Chondrocyte (in vitro differentiated cells): ENCODE measurements at regions not wholly inside any gene's neighbourhood (a gene's known extent, or its start where the extent isn't known, plus 50 kb on each side); places are given as distances from the start of the nearest gene placed in this dataset.

ENCODE experiments used
- DNase-seq: peaks from one replicate; pipeline ENCODE4 v3.0.0; 2021; ENCODE audit warnings: mixed read lengths, low spot score
- H3K27ac Mint-ChIP-seq: one replicate; pipeline ENCODE4 v1.8.0; 2021; ENCODE audit warnings: mild to moderate bottlenecking, moderate library complexity, mixed read lengths; ENCODE audit not compliant: unreplicated experiment
- H3K27me3 Mint-ChIP-seq: 2 replicates; pipeline ENCODE4 v1.8.0; 2021; ENCODE audit warnings: low read depth, mixed read lengths
- H3K36me3 Mint-ChIP-seq: 2 replicates; pipeline ENCODE4 v1.8.0; 2021; ENCODE audit warnings: low read depth, mixed read lengths
- H3K4me1 Mint-ChIP-seq: 2 replicates; pipeline ENCODE4 v1.8.0; 2021; ENCODE audit warnings: low read depth, mild to moderate bottlenecking, mixed read lengths
- H3K4me3 Mint-ChIP-seq: one replicate; pipeline ENCODE4 v1.8.0; 2021; ENCODE audit warnings: mild to moderate bottlenecking, moderate library complexity, mixed read lengths; ENCODE audit not compliant: unreplicated experiment
- H3K9me3 Mint-ChIP-seq: 2 replicates; pipeline ENCODE4 v1.8.0; 2021; ENCODE audit warnings: low read depth, mixed read lengths
- TF ChIP-seq, protein P1 (sequence below): fragments of 200-600 bp; sonication (generic); IDR thresholded peaks from 2 replicates; pipeline ENCODE4 v1.5.0; 2021; ENCODE audit warnings: antibody characterized with exemption, mild to moderate bottlenecking, moderate library complexity

DNA sequence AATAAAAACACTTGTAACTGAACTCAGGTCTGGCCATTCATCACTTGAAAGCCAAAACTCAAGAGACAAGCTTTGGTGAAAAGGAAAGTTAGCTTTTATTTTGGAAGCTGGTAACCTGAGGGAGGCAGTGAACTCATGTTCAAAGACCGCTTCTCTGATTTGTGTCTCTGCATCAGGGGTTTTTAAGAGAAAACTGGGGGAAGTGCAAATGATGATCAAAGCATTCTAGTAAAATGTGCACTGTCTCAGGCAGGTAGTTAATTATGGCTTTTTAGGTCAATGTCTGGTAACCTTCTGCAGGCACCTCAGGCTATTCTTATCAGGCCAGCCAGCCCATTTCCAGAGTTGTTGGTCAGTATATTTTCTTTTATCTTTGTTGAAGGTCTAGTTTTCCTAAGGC lies 162.2 kb downstream of the SYT10 start:
- Mint-ChIP-seq H3K4me1 (no peaks in the 10 kb centered on the region), H3K9me3 (peaks cover 41% of the 10 kb centered on the region), H3K27me3 (no peaks in the 10 kb centered on the region), H3K36me3 (no peaks in the 10 kb centered on the region), H3K27ac (no peak overlapping the region), H3K4me3 (no peak overlapping the region)
- TF ChIP-seq, protein P1, sequence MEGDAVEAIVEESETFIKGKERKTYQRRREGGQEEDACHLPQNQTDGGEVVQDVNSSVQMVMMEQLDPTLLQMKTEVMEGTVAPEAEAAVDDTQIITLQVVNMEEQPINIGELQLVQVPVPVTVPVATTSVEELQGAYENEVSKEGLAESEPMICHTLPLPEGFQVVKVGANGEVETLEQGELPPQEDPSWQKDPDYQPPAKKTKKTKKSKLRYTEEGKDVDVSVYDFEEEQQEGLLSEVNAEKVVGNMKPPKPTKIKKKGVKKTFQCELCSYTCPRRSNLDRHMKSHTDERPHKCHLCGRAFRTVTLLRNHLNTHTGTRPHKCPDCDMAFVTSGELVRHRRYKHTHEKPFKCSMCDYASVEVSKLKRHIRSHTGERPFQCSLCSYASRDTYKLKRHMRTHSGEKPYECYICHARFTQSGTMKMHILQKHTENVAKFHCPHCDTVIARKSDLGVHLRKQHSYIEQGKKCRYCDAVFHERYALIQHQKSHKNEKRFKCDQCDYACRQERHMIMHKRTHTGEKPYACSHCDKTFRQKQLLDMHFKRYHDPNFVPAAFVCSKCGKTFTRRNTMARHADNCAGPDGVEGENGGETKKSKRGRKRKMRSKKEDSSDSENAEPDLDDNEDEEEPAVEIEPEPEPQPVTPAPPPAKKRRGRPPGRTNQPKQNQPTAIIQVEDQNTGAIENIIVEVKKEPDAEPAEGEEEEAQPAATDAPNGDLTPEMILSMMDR: no peak
- no peak for DNase-seq

DNA sequence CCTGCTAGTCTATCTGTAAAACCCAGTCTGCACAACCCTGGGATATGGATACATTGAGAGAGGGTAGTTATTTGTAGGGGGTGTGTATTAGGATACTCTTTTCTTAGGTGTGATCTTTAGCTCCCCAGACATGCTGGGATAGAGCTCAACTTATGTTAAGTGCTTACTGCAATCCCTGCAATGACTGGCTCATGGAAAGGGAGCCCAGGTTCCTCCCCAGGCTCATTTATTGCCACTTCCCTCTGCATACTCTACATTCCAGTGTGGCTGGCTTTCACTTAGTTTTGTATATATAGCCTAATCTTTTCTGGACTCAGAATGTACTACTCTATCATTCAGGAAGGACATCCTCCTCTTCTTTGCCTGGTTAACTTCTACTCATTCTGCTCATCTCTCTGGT lies 172.0 kb downstream of the SYT10 start:
- no peak for DNase-seq
- Mint-ChIP-seq H3K27ac (no peak overlapping the region), H3K27me3 (no peaks in the 10 kb centered on the region), H3K4me3 (no peak overlapping the region), H3K9me3 (no peaks in the 10 kb centered on the region), H3K4me1 (no peaks in the 10 kb centered on the region), H3K36me3 (no peaks in the 10 kb centered on the region)
- TF ChIP-seq, protein P1: no peak

DNA sequence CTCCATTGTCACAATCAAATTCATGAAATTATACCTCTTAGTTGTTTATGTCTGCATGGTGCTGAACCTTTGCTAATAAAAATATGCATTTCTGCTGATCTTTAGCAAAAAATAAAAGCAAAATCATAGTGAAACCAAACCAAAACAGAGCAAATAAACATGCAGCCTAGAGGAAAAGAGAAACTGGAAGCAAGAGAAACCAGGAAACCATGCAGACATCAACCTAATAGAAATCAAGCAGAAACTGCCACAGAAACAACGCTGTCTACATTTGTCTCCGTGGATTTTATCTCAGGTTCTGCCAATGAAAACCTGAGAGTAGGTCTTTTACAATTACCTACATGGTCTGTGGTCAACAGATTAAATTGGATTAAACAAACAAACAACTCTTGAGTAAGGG lies 173.7 kb downstream of the SYT10 start:
- no peak for DNase-seq
- Mint-ChIP-seq H3K4me1 (no peaks in the 10 kb centered on the region), H3K9me3 (no peaks in the 10 kb centered on the region), H3K27ac (no peak overlapping the region), H3K4me3 (no peak overlapping the region), H3K27me3 (no peaks in the 10 kb centered on the region), H3K36me3 (no peaks in the 10 kb centered on the region)
- TF ChIP-seq, protein P1: no peak

DNA sequence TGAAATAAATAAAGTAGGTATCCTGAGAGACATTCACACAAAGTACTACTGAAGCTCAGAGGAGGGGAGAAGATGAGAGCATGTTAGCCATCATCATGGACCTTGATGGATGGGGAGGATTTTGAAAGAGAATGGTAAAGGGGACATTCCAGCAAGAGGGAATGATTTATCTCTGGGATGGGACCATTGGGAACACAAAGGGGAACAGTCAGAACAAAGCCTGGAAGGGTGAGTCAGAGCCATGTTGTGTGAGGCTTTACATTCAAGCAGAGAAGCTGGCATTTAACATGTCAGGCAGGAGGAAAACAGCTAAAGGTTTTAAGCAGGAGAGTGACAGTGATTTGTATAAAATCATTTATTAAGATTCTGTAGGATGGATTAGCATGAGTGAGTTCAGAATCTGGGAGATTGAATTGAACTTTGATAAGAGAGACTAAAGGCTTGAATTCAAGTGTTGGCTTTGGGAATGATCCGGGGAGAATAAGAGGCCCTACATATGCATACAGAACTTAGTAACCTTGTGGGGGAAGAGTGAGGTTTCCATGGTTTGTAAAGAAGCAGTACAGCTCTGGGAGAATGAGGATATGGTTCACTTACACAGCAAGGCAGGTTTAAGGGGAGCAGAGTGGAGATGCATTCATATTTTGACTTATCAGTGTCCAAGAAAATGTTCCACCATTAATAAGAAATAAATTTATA lies 174.4 kb downstream of the SYT10 start:
- DNase-seq: no peak

DNA sequence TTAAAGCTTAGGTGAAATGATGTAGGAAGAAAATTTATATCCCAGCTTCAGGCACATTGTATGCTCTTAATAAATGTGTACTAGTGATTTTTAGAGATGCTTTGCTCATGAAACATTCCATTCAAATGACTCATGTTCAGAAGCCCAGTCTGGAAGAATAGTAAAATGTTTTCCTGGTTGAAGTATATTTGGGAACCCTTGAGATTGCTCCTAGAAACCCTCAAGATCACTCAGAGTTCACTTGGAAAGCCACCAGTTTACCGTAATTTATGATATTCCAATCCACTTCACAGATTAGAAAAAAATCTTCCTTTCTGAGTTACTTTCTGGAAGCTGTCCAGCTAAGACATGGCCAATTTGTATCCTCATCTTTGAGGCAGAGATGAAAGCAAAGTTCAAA lies 186.4 kb downstream of the SYT10 start:
- TF ChIP-seq, protein P1: no peak
- Mint-ChIP-seq H3K36me3 (no peaks in the 10 kb centered on the region), H3K9me3 (no peaks in the 10 kb centered on the region), H3K27ac (no peak overlapping the region), H3K4me1 (no peaks in the 10 kb centered on the region), H3K27me3 (no peaks in the 10 kb centered on the region), H3K4me3 (no peak overlapping the region)
- no peak for DNase-seq

More for the DNA sequence above, 174.4 kb downstream of the SYT10 start:
- Mint-ChIP-seq H3K4me3 (no peak overlapping the region), H3K36me3 (no peaks in the 10 kb centered on the region), H3K4me1 (no peaks in the 10 kb centered on the region), H3K27ac (no peak overlapping the region), H3K27me3 (no peaks in the 10 kb centered on the region), H3K9me3 (no peaks in the 10 kb centered on the region)
- TF ChIP-seq, protein P1: no peak
